ELF-1 (cell line): ENCODE measurements at regions not wholly inside any gene's neighbourhood (a gene's known extent, or its start where the extent isn't known, plus 50 kb on each side); places are given as distances from the start of the nearest gene placed in this dataset.
"Not testable (repeated sequence)": the region's sequence is repeated elsewhere in the genome, so short reads cannot be mapped to it uniquely, and the experiment has no call there.

Source experiments
- DNase-seq: peaks from one replicate; pipeline ENCODE4 v3.0.0-alpha.2; 2016; ENCODE audit warnings: low read depth, low spot score

DNA sequence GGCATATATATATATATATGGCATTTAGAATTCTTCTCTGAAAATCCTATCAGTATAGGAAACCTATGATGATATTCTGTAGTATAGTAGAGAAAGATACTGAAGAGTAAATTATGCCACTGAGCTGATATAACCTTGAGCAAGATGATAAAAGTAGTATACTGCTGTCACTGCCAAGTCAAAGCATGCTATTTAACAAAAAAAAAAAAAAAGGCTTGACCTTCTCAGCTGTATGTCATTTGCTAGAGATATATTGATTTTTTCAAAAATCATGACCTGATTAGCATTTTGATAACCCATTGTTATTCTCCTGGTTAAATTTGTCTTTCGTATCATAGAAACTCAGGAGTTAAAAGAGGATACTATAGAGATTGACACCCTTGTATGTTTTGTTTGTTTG is 299.4 kb downstream of the ADAMTS20 start:
- no peak for DNase-seq

DNA sequence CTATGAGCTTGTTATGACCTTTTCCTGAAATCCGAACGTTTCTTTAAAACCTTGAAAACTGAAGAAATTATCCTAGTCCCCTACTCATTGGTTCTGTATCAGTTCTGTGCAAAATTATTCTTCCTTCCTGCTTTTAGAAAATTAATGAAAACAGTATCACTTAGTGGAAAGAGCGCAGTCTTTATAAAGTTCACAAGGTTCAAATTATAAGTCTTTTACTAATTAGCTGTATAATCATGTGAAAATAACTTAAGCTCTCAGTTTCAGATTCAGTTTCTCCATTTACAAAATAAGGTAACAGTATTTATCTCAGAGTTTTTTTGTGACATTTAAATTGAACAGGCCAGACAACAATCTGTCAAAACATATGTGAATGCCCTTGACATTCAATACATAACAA is 306.1 kb downstream of the ADAMTS20 start:
- no peak for DNase-seq

DNA sequence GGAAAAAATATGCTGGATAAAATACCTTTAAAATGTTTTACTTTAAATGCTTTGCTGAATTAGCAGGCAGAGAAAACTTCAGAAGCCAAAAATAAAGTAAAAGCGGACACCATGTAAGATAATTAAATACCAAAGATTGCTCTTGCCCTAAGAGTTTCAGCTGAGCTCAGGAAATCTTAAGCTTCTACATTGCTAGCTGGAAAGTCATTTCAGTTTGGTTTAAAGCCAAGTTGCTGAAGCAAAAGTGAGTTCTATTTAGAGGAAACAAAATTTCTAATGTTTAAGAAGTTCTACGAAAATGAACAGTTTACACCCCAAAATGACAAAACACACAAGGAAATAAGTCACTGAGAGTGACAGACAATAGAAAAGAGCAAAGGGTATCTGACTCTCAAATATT is 310.0 kb downstream of the ADAMTS20 start:
- DNase-seq = no peak

DNA sequence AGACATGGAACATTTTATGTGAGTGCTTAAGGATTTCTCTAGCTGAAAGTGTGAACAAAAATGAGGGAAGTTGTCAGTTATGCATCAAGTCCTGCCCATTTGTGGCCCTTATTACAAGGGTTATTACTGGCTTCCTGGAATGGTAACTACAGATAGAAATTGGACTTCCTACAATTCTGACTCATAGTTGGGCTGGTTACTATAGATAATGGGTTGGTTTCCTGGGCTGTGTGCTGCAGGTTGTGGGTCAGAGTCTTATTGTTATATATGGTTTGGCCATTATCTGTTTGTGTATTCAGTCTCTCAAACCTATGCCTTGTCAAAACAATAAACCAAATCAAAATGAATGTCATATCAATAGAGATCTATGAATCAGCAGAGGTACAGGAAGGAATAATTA is 313.7 kb downstream of the ADAMTS20 start:
- DNase-seq = no peak

DNA sequence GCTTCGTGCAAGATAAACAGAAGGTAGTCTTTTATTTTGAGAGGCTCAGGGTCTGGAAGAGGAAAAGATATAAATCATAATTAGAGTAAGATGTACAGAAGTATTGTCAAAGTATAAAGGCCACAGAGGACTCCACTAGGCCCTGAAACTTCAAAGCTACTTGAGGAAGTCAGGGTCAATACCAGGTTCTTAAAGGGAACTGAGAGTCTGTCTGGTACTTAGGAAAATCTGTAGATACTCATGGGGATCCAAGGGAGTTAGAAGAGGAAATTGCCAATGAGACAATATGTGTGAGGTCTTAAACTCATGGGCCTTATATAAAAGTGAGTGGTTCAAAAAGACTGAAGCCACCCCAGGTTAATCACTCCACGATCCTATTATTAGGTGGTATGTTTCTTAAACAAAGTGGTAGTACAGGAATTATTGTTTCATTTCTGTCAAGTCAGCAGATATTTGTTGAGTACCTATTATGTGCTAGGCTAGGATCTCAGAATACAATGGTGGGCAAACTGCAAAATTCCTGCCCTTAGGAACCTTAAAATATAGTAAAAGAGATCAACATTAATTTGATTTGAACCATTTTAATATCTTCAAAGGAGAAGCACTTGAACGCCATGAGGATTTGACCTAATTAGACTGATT is 314.6 kb downstream of the ADAMTS20 start:
- DNase-seq = no peak

DNA sequence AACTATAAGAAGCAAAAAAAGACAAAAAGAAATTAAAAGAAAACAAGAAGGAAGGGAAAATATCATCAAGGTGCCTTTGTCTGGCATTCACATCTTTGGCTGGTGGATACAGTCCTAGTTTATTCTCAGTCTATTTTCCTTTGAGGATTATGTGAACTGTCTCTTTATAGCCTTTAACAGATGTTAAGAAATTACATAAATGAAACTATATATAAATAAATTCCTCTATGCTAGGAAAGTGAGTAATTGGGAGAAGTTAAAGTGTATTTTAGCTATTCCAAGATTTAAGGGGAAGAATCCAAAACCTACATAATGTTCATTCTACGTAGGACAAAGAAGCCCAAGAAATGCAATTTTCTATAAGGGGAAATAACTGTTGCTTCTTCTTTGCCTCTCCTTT is 316.3 kb downstream of the ADAMTS20 start:
- no peak for DNase-seq

DNA sequence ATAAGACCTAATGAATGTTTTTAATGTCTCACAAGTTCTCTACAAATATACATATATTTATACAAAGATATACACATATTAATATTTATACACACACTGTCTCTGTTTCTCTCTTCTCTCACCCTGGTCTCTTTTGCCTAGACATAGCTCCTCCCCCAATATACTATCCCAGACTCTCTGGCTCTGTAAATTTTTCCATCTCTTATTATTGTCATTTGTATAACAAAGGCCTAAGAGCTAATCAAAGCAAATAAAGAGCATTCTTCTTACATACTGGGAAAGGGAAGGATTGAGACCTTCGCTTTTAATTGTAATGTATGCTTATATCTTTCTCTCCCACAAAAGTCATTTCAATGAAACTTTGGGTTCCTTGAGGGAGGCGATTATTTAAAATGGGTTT is 318.1 kb downstream of the ADAMTS20 start:
- no peak for DNase-seq

DNA sequence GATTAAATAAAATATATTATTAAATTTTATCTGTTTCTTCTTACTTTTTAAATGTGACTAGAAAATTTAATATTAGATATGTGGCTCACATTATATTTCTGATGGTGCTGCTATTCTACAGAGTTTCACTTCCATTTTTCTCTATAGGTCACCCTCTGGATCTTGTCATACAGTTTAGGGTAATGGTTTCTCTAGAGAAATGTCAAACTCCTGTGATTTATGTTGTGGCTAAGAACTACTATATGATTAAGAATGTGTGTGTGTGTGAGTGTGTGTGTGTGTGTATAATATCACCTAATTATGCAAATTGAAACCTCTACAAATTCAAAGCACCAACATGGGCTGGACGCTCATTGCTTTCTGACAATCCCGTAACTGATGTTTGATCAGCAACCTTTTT is 325.9 kb downstream of the ADAMTS20 start:
- no peak for DNase-seq

DNA sequence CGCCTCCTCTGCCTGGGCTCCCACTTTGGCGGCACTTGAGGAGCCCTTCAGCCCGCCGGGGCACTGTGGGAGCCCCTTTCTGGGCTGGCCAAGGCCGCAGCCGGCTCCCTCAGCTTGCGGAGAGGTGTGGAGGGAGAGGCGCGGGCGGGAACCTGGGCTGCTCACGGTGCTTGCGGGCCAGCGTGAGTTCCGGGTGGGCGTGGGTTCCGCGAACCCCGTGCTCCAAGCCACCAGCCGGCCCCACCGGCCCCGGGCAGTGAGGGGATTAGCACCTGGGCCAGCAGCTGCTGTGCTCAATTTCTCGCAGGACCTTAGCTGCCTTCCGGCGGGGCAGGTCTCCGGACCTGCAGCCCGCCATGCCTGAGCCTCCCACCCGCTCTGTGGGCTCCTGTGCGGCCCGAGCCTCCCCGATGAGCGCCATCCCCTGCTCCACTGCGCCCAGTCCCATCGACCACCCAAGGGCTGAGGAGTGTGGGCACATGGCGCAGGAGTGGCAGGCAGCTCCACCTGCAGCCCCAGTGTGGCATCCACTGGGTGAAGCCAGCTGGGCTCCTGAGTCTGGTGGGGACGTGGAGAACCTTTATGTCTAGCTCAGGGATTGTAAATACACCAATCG is 327.7 kb downstream of the ADAMTS20 start:
- DNase-seq = not testable (repeated sequence)

DNA sequence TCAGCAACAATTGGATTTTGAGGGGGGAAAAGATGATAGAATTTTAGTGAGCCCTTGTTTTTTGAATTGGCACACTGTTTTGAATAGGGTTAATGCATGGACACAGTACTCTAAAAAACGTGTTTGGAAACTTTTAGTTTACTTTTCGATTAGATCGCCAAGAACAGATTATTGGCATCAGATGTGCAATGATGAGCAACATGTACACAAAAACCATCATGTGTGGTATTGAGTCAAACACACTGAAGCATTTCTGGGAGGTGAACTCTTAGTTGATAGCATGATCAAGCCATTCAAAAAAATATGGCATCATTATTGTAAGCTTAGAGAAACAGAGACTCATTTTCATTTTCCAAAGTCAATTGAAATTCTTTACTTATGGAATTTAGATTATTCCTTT is 329.2 kb downstream of the ADAMTS20 start:
- DNase-seq = no peak

DNA sequence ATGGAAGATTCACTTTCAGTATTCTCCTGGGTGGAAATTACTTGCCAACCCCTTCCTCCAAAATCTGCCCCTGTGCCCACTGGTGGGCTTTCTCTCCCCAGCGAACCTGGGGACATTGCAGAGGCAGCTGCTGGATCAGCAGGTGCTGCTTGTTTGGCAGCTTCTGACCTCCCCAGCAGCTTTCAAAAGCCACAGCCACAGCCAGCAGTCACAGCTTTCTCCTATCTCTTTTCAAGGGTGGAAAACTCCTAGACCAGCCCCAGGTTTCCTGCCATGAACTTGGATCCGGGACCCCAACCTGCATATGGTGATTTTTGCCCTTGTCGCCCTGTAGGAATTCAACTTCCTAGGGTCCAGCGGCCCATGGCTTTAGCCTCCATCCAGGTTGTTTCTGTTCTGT is 330.8 kb downstream of the ADAMTS20 start:
- no peak for DNase-seq

DNA sequence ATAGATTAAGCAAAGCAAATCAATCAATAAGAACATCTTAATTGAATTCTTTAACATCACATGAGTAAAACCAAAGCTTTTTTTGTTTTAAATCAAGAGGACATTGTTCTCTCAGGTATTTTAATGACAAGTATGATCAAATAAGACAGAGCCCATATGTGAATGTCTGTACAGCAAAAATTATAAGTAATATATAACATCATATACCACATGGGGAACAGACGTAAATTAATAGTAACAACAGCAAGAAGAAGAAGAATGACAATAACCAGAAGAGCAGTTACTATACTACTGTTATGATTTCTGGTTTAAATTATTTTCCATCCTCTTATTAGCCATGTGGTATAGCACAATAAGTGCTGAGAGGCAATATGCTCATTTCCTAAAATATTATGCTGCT is 335.5 kb downstream of the ADAMTS20 start:
- DNase-seq = no peak

DNA sequence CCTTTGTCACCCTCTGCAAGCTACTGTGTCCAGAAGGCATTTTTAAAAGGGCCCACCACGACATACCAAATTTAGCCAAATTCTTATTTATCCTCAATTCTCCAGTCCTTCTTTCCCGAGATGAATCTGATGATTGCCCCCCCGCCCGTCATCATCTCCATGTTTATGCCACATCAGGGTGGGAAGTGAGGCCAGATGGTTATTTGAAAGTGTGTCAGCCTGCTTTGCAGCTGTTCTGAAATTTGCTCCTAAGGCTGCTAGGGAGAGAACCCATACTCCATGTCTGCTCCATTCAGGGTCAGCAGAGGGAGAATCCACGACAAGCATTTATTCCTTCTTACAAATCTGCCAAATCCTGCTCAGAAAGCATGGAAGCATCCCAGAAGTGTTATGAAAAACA is 337.8 kb downstream of the ADAMTS20 start:
- DNase-seq = no peak

DNA sequence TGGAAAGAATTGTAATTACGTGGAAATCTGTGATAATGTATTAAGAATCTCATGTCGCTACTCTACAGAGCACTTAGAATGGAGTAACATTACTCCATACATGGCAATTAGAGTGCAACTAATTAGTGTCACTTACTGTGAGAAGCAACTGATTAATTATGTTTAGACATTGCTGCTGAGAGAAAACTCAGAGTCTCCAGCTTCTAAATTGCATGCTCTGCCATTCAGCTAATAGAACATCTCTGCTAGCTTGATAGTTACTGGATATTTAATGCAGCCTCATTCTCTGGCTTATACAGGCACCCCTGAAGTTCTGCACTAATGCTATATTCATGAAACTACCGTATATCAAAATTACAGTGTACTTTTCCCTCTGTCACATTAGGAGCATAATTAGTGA is 338.4 kb downstream of the ADAMTS20 start:
- DNase-seq = no peak

DNA sequence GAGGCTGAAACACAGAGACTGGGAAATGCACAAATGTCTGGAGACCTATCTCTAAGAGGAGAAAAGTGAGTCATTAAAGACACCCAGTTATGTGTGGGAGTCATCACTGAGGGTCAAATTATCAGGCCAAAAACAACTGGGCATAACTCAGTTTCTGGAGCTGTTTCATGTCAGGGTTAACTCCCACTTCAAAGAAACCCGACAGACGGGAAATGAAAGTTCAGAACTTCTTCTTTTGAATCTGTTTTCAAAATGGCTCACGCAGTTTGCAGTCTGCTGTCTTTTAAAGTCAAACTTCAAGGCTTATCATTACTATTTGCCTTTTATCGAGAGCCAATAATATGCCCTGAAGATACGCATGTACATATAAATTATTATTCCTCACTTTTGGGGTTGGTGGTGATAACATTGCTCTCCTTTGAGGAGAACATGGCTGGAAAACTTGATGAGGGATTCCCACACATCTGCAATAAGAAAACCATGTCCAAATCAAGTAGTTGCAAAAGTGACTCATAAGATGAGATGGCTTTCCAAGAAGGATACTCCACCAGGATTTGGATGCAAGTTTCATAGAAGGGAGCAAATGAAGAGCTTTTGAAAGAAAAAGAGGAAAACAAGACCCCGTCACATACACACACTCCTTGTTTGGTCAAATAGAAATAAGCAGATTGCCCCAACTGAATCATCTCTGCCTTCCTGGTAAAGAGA is 341.4 kb downstream of the ADAMTS20 start:
- DNase-seq = peak; percentile 10

DNA sequence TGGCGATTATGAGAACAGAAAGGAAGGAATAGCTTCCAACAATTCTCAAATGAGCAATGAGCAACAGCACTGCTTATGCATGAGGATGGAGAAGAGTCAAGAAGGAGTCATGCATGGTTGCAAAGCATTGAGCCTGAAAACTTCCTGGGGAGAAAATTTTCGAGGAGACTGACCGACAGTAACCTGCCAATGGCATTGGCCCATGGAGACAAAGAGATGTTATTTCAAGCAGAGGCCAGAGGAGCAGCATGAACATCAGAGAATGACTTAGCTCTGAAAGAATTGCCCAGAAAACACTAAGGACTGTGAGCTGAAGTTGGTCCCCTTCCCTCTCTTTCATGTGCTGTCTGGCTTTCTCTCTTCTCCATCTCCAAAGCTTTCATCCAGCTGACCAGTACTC is 343.4 kb downstream of the ADAMTS20 start:
- DNase-seq = no peak

DNA sequence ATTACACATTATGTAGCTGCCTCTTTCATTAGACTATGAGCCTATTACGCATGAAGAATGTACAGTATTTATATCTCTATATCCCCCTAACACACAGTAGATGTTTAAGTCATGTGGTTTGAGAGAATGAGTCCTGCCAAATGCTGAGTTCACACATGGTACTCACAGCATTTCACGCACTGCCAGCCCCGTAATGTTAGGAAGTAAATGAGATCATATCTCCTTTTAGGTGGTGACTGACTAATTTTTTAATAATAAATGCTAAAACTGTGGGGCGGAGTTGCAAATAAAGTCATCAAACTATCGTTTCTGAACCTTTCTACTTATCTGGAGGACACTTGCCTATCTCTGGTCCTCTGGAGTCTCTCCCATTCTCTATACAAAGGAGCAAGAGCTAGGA is 343.8 kb downstream of the ADAMTS20 start:
- DNase-seq = no peak

DNA sequence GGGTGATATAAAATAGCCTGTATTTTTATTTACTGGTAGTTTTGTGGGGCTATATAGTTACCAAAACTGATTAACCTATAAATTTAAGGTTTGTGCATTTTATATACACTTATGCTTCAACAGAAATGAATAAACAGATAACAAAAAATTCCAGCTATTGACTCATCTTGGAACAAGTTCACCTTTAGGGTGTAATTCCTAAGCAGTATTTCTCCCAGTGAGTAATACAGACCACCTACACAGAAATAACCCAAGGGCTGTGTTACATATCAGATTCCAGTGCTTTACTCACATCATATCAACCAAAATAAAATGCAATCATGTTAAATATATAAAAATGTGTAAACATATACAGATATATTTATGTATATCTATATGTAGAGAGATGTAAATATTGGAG is 345.6 kb downstream of the ADAMTS20 start:
- DNase-seq = no peak

DNA sequence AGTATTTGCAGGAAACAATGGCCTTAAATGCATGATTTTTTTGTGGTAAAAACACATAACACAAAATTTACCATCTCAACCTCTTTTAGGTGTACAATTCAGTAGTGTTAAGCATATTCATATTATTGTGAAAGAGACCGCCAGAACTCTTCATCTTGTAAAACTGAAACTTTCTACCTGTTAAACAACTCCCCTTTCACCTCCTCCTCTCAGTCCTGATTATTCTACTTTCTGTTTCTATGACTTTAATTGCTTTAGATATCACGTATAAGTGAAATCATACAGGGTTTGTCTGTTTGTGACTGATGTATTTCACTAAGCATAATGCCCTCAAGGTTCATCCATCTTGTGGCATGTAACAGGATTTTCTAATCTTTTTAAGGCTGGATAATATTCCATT is 353.4 kb downstream of the ADAMTS20 start:
- DNase-seq = no peak

DNA sequence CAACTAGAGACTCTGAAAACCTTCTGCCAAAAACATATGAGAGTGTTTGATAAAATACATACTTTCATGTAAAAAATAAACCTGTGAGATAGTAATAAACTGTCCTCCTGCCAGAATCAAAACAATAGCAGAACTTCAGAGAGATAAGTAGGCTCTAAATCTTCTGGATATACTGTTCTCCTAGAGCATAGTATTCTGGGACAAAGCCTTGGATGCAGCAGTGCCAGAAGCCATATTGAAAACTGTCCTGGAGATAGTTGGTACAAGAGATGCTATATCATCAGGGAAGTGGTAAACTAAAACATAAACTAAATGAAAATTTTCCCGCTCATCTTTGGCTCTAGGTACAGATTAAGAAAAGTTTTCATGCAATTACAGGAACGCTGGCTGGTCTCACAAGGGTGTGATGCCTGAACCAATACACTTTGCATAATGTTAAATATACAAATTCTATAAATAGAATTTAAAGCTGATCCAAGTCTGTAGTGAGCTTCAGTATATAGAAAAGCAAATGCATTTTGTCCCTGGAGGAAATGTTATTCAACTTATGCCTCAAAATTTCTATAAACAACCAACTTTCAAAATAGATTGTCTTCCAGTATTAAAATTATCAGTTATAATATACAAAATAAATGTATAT is 355.6 kb downstream of the ADAMTS20 start:
- DNase-seq = no peak

DNA sequence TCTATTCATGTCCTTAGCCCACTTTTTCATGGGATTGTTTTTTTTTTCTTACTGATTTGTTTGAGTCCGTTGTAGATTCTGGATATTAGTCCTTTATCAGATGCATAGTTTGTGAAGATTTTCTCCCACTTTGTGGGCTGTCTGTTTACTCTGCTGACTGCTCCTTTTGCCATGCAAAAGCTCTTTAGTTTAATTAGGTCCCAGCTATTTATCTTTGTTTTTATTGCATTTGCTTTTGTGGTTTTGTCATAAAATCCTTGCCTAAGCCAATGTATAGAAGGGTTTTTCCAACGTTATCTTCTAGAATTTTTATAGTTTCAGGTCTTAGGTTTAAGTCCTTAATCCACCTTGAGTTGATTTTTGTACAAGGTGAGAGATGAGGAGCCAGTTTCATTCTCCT is 358.9 kb downstream of the ADAMTS20 start:
- not testable (repeated sequence) for DNase-seq

DNA sequence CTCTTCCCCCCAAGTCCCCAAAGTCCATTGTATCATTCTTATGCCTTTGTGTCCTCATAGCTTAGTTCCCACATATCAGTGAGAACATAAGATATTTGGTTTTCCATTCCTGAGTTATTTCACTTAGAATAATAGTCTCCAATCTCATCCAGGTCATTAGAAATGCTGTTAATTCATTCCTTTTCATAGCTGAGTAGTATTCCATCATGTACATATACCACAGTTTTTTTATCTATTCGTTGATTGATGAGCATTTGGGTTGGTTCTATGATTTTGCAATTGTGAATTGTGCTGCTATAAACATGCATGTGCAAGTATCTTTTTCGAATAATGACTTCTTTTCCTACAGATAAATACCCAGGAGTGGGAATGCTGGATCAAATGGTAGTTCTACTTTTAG is 359.6 kb downstream of the ADAMTS20 start:
- DNase-seq = not testable (repeated sequence)

DNA sequence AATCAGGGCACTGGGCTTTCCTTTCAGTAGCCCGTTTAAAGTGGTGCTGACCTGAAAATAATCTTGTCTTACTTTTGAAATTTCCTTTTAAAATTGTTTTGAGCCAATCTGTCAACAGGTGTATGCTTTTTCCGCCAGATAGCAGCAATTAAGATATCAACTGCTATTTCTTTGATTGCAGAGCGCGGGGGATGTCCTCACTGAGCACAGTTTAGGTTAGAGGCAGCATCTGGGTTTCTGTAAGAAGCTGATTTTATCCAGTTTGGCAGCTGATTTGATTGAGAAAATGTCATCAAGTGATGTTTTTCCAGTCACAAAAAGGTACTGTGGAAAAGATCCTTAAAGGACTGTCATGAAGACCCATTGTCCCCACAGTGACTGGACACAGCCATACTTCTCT is 371.8 kb downstream of the ADAMTS20 start:
- DNase-seq = no peak
